ENCODE measurements at regions not wholly inside any gene's neighbourhood (a gene's known extent, or its start where the extent isn't known, plus 50 kb on each side); places are given as distances from the start of the nearest gene placed in this dataset.

GRCh38 chr13:84925443-84925842 lies 873.8 kb downstream of the SLITRK6 start:
- Histone ChIP-seq H2AFZ (ENCODE audit: low read depth, low read length) (no peak overlapping the region), H3K4me1 (ENCODE audit: low read length) (no peaks in the 10 kb centered on the region), H3K4me2 (ENCODE audit: low read length) (no peak overlapping the region), H3K27ac (ENCODE audit: low read length) (no peak overlapping the region), H3K79me2 (ENCODE audit: low read length) (no peaks in the 10 kb centered on the region), H3K9me3 (ENCODE audit: insufficient read depth, low read length) (no peaks in the 10 kb centered on the region), H3K36me3 (replicated peaks; ENCODE audit: low read depth, low read length) (no peaks in the 10 kb centered on the region), H3K4me3 (ENCODE audit: low read length) (no peak overlapping the region), H4K20me1 (ENCODE audit: insufficient read depth, low read length) (no peaks in the 10 kb centered on the region), H3K9ac (ENCODE audit: low read length) (no peak overlapping the region), H3K27me3 (ENCODE audit: low read depth, low read length) (no peaks in the 10 kb centered on the region)
- TF ChIP-seq EZH2phosphoT487 (IDR thresholded peaks at IDR 0.05; ENCODE audit: low read depth) = no peak
- no peak for TF ChIP-seq CTCF (IDR thresholded peaks at IDR 0.05; ENCODE audit: low read depth, low read length)

DNA sequence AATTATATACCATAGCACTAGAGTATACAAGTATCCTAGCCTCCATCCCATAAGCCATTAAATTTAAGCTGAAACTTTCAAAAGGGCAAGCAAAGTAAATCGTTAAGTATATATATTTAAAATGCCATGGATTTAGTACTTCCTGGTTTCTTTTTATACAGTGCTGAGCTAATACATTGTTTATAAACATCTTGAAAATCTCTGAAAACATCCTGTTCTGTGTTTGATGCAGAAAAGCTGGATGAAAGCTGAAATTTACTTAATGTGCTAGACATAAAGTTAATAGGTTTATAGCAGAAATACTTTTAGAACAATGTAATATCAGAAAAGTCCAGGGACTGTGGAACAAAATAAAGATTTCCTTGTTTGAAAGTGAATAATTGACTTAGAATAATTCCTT lies 875.4 kb downstream of the SLITRK6 start:
- Histone ChIP-seq H3K4me2 (ENCODE audit: low read length) (no peak overlapping the region), H3K4me1 (ENCODE audit: low read length) (no peaks in the 10 kb centered on the region), H3K4me3 (ENCODE audit: low read length) (no peak overlapping the region), H3K36me3 (replicated peaks; ENCODE audit: low read depth, low read length) (no peaks in the 10 kb centered on the region), H3K27me3 (ENCODE audit: low read depth, low read length) (no peaks in the 10 kb centered on the region), H4K20me1 (ENCODE audit: insufficient read depth, low read length) (no peaks in the 10 kb centered on the region), H3K79me2 (ENCODE audit: low read length) (no peaks in the 10 kb centered on the region), H2AFZ (ENCODE audit: low read depth, low read length) (no peak overlapping the region), H3K27ac (ENCODE audit: low read length) (no peak overlapping the region), H3K9me3 (ENCODE audit: insufficient read depth, low read length) (no peaks in the 10 kb centered on the region), H3K9ac (ENCODE audit: low read length) (no peak overlapping the region)
- TF ChIP-seq EZH2phosphoT487 (IDR thresholded peaks at IDR 0.05; ENCODE audit: low read depth) = no peak
- no peak for TF ChIP-seq CTCF (IDR thresholded peaks at IDR 0.05; ENCODE audit: low read depth, low read length)

DNA sequence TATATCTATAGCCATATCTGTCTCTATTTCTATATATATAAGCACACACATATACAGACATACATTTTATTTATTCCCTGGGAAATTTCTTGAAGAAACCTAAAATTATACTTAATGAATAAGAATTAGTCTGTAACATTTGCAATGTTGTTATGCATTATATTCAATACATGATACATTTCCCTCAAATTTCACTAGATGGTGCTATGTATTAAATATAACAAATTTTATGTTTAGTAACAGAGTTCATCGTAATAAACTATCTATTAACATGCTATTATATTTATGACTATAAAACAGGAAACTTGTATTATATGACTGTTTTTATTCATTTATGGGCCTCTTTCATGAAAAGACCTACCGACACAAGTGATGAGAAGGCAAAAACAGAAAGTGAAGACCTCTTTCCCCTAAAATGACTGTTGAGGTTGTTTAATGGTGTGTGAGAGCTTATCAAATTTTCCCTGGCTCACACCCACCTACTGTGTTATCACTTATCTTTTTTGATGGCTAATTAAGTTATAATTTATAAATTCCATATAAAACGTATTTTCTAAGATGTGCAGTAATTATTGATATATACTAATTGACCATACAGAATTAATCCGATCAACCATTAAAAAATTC lies 881.9 kb downstream of the SLITRK6 start:
- H3K36me3 ChIP-seq (replicated peaks; ENCODE audit: low read depth, low read length) = no peaks in the 10 kb centered on the region
- H3K9me3 ChIP-seq (ENCODE audit: insufficient read depth, low read length) = no peaks in the 10 kb centered on the region
- no peaks in the 10 kb centered on the region for H3K27me3 ChIP-seq (ENCODE audit: low read depth, low read length)
- H3K27ac ChIP-seq (ENCODE audit: low read length) = no peak overlapping the region
- H2AFZ ChIP-seq (ENCODE audit: low read depth, low read length) = no peak overlapping the region
- H3K9ac ChIP-seq (ENCODE audit: low read length) = no peak overlapping the region
- peak overlapping the region; percentile 39 for H3K4me3 ChIP-seq (ENCODE audit: low read length)
- H3K4me2 ChIP-seq (ENCODE audit: low read length) = peak overlapping the region; percentile 47
- no peaks in the 10 kb centered on the region for H3K79me2 ChIP-seq (ENCODE audit: low read length)
- no peak for TF ChIP-seq EZH2phosphoT487 (IDR thresholded peaks at IDR 0.05; ENCODE audit: low read depth)
- peak; percentile 67 for TF ChIP-seq CTCF (IDR thresholded peaks at IDR 0.05; ENCODE audit: low read depth, low read length)
- H4K20me1 ChIP-seq (ENCODE audit: insufficient read depth, low read length) = no peaks in the 10 kb centered on the region
- H3K4me1 ChIP-seq (ENCODE audit: low read length) = no peaks in the 10 kb centered on the region

DNA sequence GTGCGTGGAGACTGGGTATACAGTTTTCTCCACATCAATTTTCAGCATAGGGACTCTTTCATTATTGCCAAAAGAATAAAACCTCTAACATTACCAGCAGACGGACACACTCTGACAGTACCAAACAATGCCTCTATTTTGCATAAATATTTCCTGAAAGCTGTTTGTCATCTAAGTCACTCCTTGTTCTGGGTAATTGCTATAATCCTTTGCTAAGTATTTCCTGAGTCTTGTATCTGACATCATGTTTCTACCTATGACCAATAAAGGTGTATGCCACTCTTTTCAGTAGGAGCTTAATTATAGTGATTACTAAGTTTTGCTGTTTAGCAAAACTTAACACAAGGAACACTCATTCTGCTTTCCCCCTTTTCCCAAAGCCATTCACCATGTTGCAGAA lies 886.5 kb downstream of the SLITRK6 start:
- Histone ChIP-seq H3K9ac (ENCODE audit: low read length) (no peak overlapping the region), H4K20me1 (ENCODE audit: insufficient read depth, low read length) (no peaks in the 10 kb centered on the region), H3K36me3 (replicated peaks; ENCODE audit: low read depth, low read length) (no peaks in the 10 kb centered on the region), H3K79me2 (ENCODE audit: low read length) (no peaks in the 10 kb centered on the region), H3K9me3 (ENCODE audit: insufficient read depth, low read length) (no peaks in the 10 kb centered on the region), H3K27me3 (ENCODE audit: low read depth, low read length) (no peaks in the 10 kb centered on the region), H2AFZ (ENCODE audit: low read depth, low read length) (no peak overlapping the region), H3K4me1 (ENCODE audit: low read length) (no peaks in the 10 kb centered on the region), H3K4me2 (ENCODE audit: low read length) (no peak overlapping the region), H3K4me3 (ENCODE audit: low read length) (no peak overlapping the region), H3K27ac (ENCODE audit: low read length) (no peak overlapping the region)
- TF ChIP-seq CTCF (IDR thresholded peaks at IDR 0.05; ENCODE audit: low read depth, low read length) (no peak), EZH2phosphoT487 (IDR thresholded peaks at IDR 0.05; ENCODE audit: low read depth) (no peak)
